Activated CD8-positive, alpha-beta T cell treated with anti-CD3 and anti-CD28 coated beads for 36 hours (primary cell): ENCODE measurements at regions not wholly inside any gene's neighbourhood (a gene's known extent, or its start where the extent isn't known, plus 50 kb on each side); places are given as distances from the start of the nearest gene placed in this dataset.

ENCODE experiments used
- ATAC-seq: fragments of 200-7000 bp; cut with Tn5 transposase; one replicate; pipeline ENCODE4 v1.10.0; 2021; ENCODE audit warnings: mild to moderate bottlenecking, moderate library complexity
- CTCF ChIA-PET: fragments of 350-600 bp; sonication (Branson Sonifier 250); formaldehyde crosslinking; loops from one replicate; lab custom pipeline; 2021; ENCODE audit warnings: antibody characterized with exemption; lab: Charles Lee
- POLR2A ChIA-PET: fragments of 350-600 bp; sonication (Branson Sonifier 250); formaldehyde crosslinking; loops from one replicate; lab custom pipeline; 2021; ENCODE audit warnings: antibody characterized with exemption; lab: Charles Lee
- DNase-seq: peaks from one replicate; pipeline ENCODE4 v3.0.0-alpha.2; 2020
- H3K27ac Mint-ChIP-seq: one replicate; pipeline ENCODE4 v1.8.0; 2021; ENCODE audit warnings: mild to moderate bottlenecking, mixed read lengths
- H3K27me3 Mint-ChIP-seq: one replicate; pipeline ENCODE4 v1.8.0; 2021; ENCODE audit warnings: mixed read lengths
- H3K36me3 Mint-ChIP-seq: one replicate; pipeline ENCODE4 v1.8.0; 2021; ENCODE audit warnings: low read depth, mixed read lengths
- H3K4me1 Mint-ChIP-seq: one replicate; pipeline ENCODE4 v1.8.0; 2021; ENCODE audit warnings: low read depth, mixed read lengths
- H3K4me3 Mint-ChIP-seq: one replicate; pipeline ENCODE4 v1.8.0; 2021; ENCODE audit warnings: mild to moderate bottlenecking, moderate library complexity, mixed read lengths
- H3K9me3 Mint-ChIP-seq: one replicate; pipeline ENCODE4 v1.8.0; 2021; ENCODE audit warnings: mixed read lengths
- intact Hi-C: fragments of 100-400 bp; cut with micrococcal nuclease; formaldehyde crosslinking; loops from one replicate; pipeline ENCODE4 v1.10.0; 2022
- TF ChIP-seq, protein P1 (sequence below): fragments of 200-600 bp; IDR thresholded peaks from one replicate; pipeline ENCODE4 v1.8.0; 2022; ENCODE audit warnings: antibody characterized with exemption, mild to moderate bottlenecking

DNA sequence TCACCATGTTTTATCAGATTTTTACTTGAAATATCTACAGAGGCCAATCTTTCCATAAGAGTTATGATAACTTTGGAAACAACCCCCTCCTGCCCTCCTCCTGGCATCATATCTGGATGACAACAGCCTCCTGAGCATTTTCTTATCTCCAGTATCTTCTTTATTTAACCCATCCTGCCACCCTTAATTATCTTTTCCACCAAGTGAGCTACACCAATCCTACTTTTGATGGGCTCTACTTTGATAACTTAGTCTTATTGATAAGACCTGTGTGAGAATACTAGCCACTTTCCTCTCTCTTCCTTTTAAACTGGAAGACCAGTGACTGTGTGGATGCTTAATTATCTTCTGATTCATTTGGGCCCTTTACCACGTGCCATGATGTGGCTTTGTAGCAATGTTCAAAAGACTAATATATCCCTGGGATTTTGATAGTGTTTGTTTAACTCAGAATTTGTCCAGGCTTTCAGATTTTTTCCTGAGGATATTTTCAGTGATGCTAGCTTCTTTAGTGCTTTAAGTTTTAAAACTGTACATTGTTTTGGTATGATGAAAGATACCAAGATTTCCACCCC, 330.1 kb upstream of the GIMD1 start:
- Mint-ChIP-seq H3K4me1 (no peaks in the 10 kb centered on the region), H3K27ac (no peak overlapping the region), H3K27me3 (no peaks in the 10 kb centered on the region), H3K36me3 (no peaks in the 10 kb centered on the region), H3K9me3 (peaks cover 12% of the 10 kb centered on the region), H3K4me3 (no peak overlapping the region)
- TF ChIP-seq, protein P1, sequence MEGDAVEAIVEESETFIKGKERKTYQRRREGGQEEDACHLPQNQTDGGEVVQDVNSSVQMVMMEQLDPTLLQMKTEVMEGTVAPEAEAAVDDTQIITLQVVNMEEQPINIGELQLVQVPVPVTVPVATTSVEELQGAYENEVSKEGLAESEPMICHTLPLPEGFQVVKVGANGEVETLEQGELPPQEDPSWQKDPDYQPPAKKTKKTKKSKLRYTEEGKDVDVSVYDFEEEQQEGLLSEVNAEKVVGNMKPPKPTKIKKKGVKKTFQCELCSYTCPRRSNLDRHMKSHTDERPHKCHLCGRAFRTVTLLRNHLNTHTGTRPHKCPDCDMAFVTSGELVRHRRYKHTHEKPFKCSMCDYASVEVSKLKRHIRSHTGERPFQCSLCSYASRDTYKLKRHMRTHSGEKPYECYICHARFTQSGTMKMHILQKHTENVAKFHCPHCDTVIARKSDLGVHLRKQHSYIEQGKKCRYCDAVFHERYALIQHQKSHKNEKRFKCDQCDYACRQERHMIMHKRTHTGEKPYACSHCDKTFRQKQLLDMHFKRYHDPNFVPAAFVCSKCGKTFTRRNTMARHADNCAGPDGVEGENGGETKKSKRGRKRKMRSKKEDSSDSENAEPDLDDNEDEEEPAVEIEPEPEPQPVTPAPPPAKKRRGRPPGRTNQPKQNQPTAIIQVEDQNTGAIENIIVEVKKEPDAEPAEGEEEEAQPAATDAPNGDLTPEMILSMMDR: no peak
- CTCF ChIA-PET: no interaction called here
- ATAC-seq (no peak), DNase-seq (no peak)
- intact Hi-C loops: no loop called here
- POLR2A ChIA-PET: no interaction called here

DNA sequence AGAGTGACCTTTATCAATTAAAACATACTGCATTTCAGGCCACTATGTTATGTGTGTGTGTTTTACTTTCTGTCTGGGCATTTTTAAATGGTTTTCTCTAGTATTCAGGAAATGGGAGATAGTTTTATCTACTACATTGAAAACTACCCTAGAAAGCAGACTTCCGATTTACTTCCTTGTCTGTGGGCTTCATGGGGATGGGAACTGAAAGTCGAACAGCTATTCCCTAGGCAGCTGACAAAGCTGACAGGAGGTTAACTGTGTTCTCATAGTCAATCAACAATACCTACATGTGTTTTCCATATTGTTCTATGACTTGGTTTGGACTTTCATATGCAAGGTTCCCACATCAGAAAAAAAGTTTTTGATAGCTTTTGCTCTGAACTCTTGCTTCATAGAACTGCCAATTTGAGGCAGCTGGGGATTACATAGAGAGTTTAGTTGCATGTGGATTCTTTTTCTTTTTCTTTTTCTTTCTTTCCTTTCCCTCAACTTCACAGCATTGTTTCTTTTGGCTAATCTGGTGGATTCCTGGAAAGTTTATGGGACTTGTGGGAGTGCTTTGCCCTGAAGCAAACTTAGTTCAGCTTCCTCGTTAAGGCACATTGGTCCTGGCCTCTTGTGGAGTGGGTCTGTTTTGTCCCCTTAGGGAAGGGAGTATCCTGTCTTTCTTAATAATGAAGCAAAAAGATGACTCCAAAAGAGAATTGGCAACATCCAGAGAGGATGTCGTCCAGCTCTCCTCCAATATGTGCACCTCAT, 327.1 kb upstream of the GIMD1 start:
- Mint-ChIP-seq H3K36me3 (no peaks in the 10 kb centered on the region), H3K4me1 (no peaks in the 10 kb centered on the region), H3K9me3 (peaks cover 7% of the 10 kb centered on the region), H3K27ac (no peak overlapping the region), H3K27me3 (no peaks in the 10 kb centered on the region), H3K4me3 (no peak overlapping the region)
- ChIA-PET POLR2A (no interaction called here), CTCF (no interaction called here)
- DNase-seq (no peak), ATAC-seq (no peak)
- intact Hi-C loops: no loop called here
- TF ChIP-seq, protein P1: no peak

DNA sequence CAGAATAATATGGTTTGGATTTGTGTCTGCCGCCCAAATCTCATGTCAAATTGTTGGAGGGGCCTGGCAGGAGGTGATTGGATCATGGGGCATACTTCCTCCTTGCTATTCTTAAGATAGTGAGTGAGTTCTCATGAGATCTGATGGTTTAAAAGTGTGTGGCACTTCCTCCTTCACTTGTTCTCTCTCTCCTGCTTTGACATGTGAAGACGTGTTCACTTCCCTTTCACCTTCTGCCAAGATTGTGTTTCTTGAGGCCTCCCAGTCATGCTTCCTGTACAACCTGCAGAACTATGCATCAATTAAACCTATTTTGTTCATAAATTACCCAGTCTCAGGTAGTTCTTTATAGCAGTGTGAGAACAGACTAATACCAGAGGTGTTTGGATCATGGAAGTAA, 325.7 kb upstream of the GIMD1 start:
- no peak for DNase-seq
- POLR2A ChIA-PET: no interaction called here
- no peaks in the 10 kb centered on the region for H3K27me3 Mint-ChIP-seq
- H3K4me1 Mint-ChIP-seq: no peaks in the 10 kb centered on the region
- intact Hi-C loops: no loop called here
- no peak for ATAC-seq
- TF ChIP-seq, protein P1: no peak
- H3K4me3 Mint-ChIP-seq: no peak overlapping the region
- CTCF ChIA-PET: no interaction called here
- H3K27ac Mint-ChIP-seq: no peak overlapping the region
- H3K36me3 Mint-ChIP-seq: no peaks in the 10 kb centered on the region
- H3K9me3 Mint-ChIP-seq: peaks cover 8% of the 10 kb centered on the region

DNA sequence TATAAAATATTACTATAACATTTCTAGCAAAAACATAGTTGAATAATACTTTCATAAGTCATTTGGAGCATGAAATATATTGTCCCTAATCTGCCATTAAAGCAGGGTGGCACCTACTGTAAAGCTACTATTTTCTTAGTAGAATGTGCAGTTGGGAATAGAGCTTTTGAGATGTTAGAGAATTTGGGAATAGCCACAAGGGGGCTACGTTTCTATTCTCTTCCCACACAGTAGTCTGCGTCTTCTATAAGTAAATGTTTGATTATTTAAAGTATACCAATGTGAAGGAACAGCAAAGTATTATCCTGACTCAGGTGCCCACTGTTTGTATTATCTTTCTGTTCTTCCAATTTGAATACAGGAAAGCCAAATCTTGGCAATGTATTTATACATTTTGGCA, 323.2 kb upstream of the GIMD1 start:
- ATAC-seq: no peak
- Mint-ChIP-seq H3K36me3 (no peaks in the 10 kb centered on the region), H3K4me1 (no peaks in the 10 kb centered on the region), H3K27me3 (no peaks in the 10 kb centered on the region), H3K4me3 (no peak overlapping the region), H3K9me3 (peaks cover 8% of the 10 kb centered on the region), H3K27ac (no peak overlapping the region)
- intact Hi-C loops: no loop called here
- CTCF ChIA-PET: no interaction called here
- no peak for DNase-seq
- POLR2A ChIA-PET: no interaction called here
- TF ChIP-seq, protein P1: no peak

DNA sequence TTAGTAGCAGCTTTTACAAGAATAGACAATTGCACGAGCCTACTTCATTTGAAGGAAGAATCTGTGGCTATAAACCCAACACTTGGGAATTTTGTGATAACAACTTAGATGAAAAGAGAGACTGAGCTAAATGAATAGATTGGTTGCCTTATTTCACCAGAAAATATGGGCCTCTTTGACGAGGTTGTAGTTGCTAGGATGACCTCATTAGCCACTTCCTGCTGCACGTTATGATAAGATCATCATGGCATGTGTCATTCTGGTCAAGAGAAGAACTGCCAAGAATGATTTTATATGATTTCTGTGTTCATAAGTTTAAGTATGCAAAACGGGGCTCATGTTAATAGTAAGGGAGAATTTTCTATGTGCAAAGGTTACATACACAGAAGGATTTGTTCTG, 321.9 kb upstream of the GIMD1 start:
- H3K36me3 Mint-ChIP-seq: no peaks in the 10 kb centered on the region
- no peak overlapping the region for H3K27ac Mint-ChIP-seq
- POLR2A ChIA-PET: no interaction called here
- TF ChIP-seq, protein P1: no peak
- H3K4me3 Mint-ChIP-seq: no peak overlapping the region
- DNase-seq: peak; percentile 5
- intact Hi-C loops: no loop called here
- peaks cover 11% of the 10 kb centered on the region for H3K9me3 Mint-ChIP-seq
- CTCF ChIA-PET: no interaction called here
- H3K4me1 Mint-ChIP-seq: no peaks in the 10 kb centered on the region
- no peak for ATAC-seq
- no peaks in the 10 kb centered on the region for H3K27me3 Mint-ChIP-seq
